ENCODE measurements at regions not wholly inside any gene's neighbourhood (a gene's known extent, or its start where the extent isn't known, plus 50 kb on each side); places are given as distances from the start of the nearest gene placed in this dataset.

- TF ChIP-seq CTCF (IDR thresholded peaks at IDR 0.05) (no peak), ZFX (IDR thresholded peaks at IDR 0.05; ENCODE audit: borderline replicate concordance) (no peak)
Measured at GRCh38 chr4:100289530-100289888, 99.2 kb upstream of the DDIT4L start.
